ENCODE measurements at regions not wholly inside any gene's neighbourhood (a gene's known extent, or its start where the extent isn't known, plus 50 kb on each side); places are given as distances from the start of the nearest gene placed in this dataset.

DNA sequence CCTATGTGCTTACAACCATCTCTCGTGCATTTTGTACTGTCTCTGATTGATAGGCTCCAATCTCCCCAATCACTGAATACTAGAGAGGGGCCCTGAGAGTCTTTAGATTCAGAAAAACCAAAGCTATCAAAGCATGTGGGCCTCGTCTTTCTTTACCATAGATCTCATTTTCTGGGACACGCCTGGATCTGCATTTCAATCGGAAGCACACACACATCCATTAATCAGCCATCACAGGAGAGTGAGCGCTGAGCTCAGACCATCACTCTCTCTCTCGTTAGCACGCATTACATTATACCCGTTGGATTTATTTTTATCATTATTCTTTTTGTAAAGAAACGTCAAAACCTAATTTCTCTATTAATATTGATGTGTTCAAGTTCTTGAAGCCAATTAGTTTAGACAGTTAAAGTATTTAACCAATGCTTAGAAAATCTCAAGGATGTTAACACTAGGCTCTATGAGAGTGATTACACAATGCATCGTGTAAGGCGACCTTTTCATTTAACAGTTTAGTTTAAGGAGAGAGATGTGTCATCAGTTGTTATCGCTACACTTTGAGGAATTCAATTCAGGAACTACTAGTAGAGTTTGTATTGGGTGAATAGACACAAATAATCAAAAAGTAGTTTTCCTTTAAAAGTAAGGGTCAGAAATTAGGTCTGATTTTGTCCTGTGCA lies 650.7 kb downstream of the CDH8 start:
- no peak overlapping the region for H2AFZ ChIP-seq (ENCODE audit: low read length)
- CTCF ChIA-PET (ENCODE audit: low intra/inter-chr PET ratio, low total read pairs) = no interaction called here
- ATAC-seq (no peak), FAIRE-seq (no peak), DNase-seq (ENCODE audit: low spot score) (no peak)
- WGBS (ENCODE audit: low lambda C conversion rate) = 25% methylated on average over 12 of the region's 12 CpGs
- no peaks in the 10 kb centered on the region for H3K27me3 ChIP-seq (ENCODE audit: control insufficient read depth in 1 of 2, insufficient read depth in 2 of 2, low read length in 2 of 2)
- H3K9ac ChIP-seq (ENCODE audit: insufficient read depth, low read depth, low read length) = no peak overlapping the region
- TF ChIP-seq SALL1 (CRISPR knock-in tag; IDR thresholded peaks at IDR 0.05) (no peak), ZNF577 (CRISPR knock-in tag; IDR thresholded peaks at IDR 0.05; ENCODE audit: borderline replicate concordance, low read depth) (no peak), DNMT3B (CRISPR knock-in tag; conservative IDR thresholded peaks at IDR 0.05) (no peak), ZNF883 (CRISPR knock-in tag; IDR thresholded peaks at IDR 0.05; ENCODE audit: not compliant biosample characterization) (no peak), NONO (IDR thresholded peaks at IDR 0.05) (no peak), NONO (CRISPR knock-in tag; conservative IDR thresholded peaks at IDR 0.05) (no peak), AHR (CRISPR knock-in tag; IDR thresholded peaks at IDR 0.05) (no peak)
- H3K79me2 ChIP-seq (ENCODE audit: insufficient read depth, low read length) = no peaks in the 10 kb centered on the region
- no peak overlapping the region for H3K4me3 ChIP-seq (replicated peaks in 1 of 3; ENCODE audit: insufficient read depth in 1 of 3, low read depth in 2 of 3, low read length in 3 of 3)
- no peaks in the 10 kb centered on the region for H3K36me3 ChIP-seq (replicated peaks in 1 of 2; ENCODE audit: control insufficient read depth in 1 of 2, insufficient read depth in 2 of 2, low read length in 2 of 2)
- BruUV-seq (replicated peaks) = no TSS peak
- peaks cover 56% of the 10 kb centered on the region for H3K9me3 ChIP-seq (ENCODE audit: low read length)
- intact Hi-C loops (cut with micrococcal nuclease; ENCODE audit: unreplicated experiment) (no loop called here), in situ Hi-C loops (cut with HindIII; ENCODE audit: extremely low pct_ligation_motif_present, low pct_unique_long_range_greater_than_20kb) (no loop called here)
- no peak overlapping the region for H3K27ac ChIP-seq (ENCODE audit: extremely low read length, insufficient read depth, low read length)
- POLR2A ChIA-PET = no interaction called here
- H4K20me1 ChIP-seq (ENCODE audit: insufficient read depth, low read length) = no peaks in the 10 kb centered on the region
- no peak overlapping the region for H3K4me2 ChIP-seq (ENCODE audit: low read depth, low read length)
- no peaks in the 10 kb centered on the region for H3K4me1 ChIP-seq (ENCODE audit: insufficient read depth, low read length)

DNA sequence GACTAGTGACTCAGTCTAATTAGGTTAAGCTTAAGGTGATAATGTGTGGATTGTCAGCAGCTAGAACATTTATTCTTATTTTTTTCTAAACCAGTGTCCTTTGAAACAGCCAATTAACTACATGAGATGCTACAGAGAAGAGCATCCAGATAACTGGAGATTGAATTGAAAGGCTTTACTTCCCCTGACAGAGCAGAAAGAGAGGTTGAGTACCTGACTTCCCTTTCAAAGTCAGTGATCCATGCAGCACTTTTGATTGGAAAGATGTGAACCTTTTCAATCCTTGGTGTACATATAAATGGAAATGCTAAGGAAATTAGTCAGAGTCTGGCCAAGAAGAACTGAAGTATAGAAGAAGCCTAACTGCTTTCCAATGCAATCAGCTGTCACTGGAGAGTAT lies 653.8 kb downstream of the CDH8 start:
- no TSS peak for BruUV-seq (replicated peaks)
- POLR2A ChIA-PET = no interaction called here
- TF ChIP-seq MBNL3 (CRISPR knock-in tag; conservative IDR thresholded peaks at IDR 0.05) = no peak
- TF ChIP-seq DPF2 (CRISPR knock-in tag; IDR thresholded peaks at IDR 0.05; ENCODE audit: borderline replicate concordance, low read depth) = no peak
- TF ChIP-seq ZNF605 (CRISPR knock-in tag; IDR thresholded peaks at IDR 0.05) = no peak
- TF ChIP-seq ZSCAN12 (CRISPR knock-in tag; IDR thresholded peaks at IDR 0.05) = no peak
- TF ChIP-seq, protein P1, sequence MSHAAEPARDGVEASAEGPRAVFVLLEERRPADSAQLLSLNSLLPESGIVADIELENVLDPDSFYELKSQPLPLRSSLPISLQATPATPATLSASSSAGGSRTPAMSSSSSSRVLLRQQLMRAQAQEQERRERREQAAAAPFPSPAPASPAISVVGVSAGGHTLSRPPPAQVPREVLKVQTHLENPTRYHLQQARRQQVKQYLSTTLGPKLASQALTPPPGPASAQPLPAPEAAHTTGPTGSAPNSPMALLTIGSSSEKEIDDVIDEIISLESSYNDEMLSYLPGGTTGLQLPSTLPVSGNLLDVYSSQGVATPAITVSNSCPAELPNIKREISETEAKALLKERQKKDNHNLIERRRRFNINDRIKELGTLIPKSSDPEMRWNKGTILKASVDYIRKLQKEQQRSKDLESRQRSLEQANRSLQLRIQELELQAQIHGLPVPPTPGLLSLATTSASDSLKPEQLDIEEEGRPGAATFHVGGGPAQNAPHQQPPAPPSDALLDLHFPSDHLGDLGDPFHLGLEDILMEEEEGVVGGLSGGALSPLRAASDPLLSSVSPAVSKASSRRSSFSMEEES (CRISPR knock-in tag; IDR thresholded peaks at IDR 0.05) = no peak
- TF ChIP-seq ZSCAN25 (CRISPR knock-in tag; IDR thresholded peaks at IDR 0.05) = no peak
- no peak for TF ChIP-seq SP4 (CRISPR knock-in tag; IDR thresholded peaks at IDR 0.05)
- TF ChIP-seq SOX5 (CRISPR knock-in tag; IDR thresholded peaks at IDR 0.05; ENCODE audit: borderline replicate concordance) = no peak
- TF ChIP-seq, protein P2, sequence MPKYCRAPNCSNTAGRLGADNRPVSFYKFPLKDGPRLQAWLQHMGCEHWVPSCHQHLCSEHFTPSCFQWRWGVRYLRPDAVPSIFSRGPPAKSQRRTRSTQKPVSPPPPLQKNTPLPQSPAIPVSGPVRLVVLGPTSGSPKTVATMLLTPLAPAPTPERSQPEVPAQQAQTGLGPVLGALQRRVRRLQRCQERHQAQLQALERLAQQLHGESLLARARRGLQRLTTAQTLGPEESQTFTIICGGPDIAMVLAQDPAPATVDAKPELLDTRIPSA (CRISPR knock-in tag; IDR thresholded peaks at IDR 0.05; ENCODE audit: borderline replicate concordance) = no peak
- TF ChIP-seq RAD51 (IDR thresholded peaks at IDR 0.05; ENCODE audit: borderline replicate concordance) = no peak
- TF ChIP-seq, protein P3, sequence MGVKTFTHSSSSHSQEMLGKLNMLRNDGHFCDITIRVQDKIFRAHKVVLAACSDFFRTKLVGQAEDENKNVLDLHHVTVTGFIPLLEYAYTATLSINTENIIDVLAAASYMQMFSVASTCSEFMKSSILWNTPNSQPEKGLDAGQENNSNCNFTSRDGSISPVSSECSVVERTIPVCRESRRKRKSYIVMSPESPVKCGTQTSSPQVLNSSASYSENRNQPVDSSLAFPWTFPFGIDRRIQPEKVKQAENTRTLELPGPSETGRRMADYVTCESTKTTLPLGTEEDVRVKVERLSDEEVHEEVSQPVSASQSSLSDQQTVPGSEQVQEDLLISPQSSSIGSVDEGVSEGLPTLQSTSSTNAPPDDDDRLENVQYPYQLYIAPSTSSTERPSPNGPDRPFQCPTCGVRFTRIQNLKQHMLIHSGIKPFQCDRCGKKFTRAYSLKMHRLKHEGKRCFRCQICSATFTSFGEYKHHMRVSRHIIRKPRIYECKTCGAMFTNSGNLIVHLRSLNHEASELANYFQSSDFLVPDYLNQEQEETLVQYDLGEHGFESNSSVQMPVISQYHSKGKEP (CRISPR knock-in tag; IDR thresholded peaks at IDR 0.05) = no peak

More for the DNA sequence above, 653.8 kb downstream of the CDH8 start:
- CTCF ChIA-PET (ENCODE audit: low intra/inter-chr PET ratio, low total read pairs) = no interaction called here
- in situ Hi-C loops (cut with HindIII; ENCODE audit: extremely low pct_ligation_motif_present, low pct_unique_long_range_greater_than_20kb) = no loop called here
- no peak overlapping the region for H3K27ac ChIP-seq (ENCODE audit: extremely low read length, insufficient read depth, low read length)
- no peaks in the 10 kb centered on the region for H3K79me2 ChIP-seq (ENCODE audit: insufficient read depth, low read length)
- no peaks in the 10 kb centered on the region for H3K4me1 ChIP-seq (ENCODE audit: insufficient read depth, low read length)
- DNase-seq (ENCODE audit: low spot score) = no peak
- FAIRE-seq = no peak
- intact Hi-C loops (cut with micrococcal nuclease; ENCODE audit: unreplicated experiment) = no loop called here
- peaks cover 55% of the 10 kb centered on the region for H3K9me3 ChIP-seq (ENCODE audit: low read length)
- ATAC-seq = no peak
- no peaks in the 10 kb centered on the region for H3K27me3 ChIP-seq (ENCODE audit: control insufficient read depth in 1 of 2, insufficient read depth in 2 of 2, low read length in 2 of 2)
- H3K4me3 ChIP-seq (replicated peaks in 1 of 3; ENCODE audit: insufficient read depth in 1 of 3, low read depth in 2 of 3, low read length in 3 of 3) = no peak overlapping the region
- no peak overlapping the region for H2AFZ ChIP-seq (ENCODE audit: low read length)
- H4K20me1 ChIP-seq (ENCODE audit: insufficient read depth, low read length) = no peaks in the 10 kb centered on the region
- no peak overlapping the region for H3K4me2 ChIP-seq (ENCODE audit: low read depth, low read length)
- H3K9ac ChIP-seq (ENCODE audit: insufficient read depth, low read depth, low read length) = no peak overlapping the region
- H3K36me3 ChIP-seq (replicated peaks in 1 of 2; ENCODE audit: control insufficient read depth in 1 of 2, insufficient read depth in 2 of 2, low read length in 2 of 2) = no peaks in the 10 kb centered on the region

Measured in HepG2 (cell line).